ENCODE measurements at regions not wholly inside any gene's neighbourhood (a gene's known extent, or its start where the extent isn't known, plus 50 kb on each side); places are given as distances from the start of the nearest gene placed in this dataset.

DNA sequence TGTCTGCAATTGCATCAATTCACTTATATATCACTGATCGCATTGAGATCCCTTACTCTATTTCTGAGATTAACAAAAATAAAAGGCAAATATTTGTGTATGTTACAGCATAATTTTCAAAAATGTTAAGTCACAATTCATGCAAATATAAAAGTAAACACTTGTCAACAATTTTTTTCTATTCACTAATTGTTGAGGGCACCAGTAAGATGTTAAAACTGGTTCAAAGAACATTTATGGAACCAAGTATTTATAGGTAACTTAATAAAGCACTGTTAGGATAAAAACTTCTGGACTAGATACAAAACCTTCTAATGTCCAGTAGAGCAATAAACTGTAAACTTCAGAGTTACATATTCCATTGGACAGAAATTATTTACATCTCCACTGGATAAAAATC, 586.1 kb upstream of the AUTS2 start:
- TF ChIP-seq, protein P1, sequence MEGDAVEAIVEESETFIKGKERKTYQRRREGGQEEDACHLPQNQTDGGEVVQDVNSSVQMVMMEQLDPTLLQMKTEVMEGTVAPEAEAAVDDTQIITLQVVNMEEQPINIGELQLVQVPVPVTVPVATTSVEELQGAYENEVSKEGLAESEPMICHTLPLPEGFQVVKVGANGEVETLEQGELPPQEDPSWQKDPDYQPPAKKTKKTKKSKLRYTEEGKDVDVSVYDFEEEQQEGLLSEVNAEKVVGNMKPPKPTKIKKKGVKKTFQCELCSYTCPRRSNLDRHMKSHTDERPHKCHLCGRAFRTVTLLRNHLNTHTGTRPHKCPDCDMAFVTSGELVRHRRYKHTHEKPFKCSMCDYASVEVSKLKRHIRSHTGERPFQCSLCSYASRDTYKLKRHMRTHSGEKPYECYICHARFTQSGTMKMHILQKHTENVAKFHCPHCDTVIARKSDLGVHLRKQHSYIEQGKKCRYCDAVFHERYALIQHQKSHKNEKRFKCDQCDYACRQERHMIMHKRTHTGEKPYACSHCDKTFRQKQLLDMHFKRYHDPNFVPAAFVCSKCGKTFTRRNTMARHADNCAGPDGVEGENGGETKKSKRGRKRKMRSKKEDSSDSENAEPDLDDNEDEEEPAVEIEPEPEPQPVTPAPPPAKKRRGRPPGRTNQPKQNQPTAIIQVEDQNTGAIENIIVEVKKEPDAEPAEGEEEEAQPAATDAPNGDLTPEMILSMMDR (IDR thresholded peaks at IDR 0.05): no peak
- TF ChIP-seq POLR2A (IDR thresholded peaks at IDR 0.05): no peak
